WTC11 (cell line): ENCODE measurements at regions not wholly inside any gene's neighbourhood (a gene's known extent, or its start where the extent isn't known, plus 50 kb on each side); places are given as distances from the start of the nearest gene placed in this dataset.

Experiments used
- ATAC-seq: fragments of 200-7000 bp; cut with Tn5 transposase; 2 replicates; pipeline ENCODE4 v1.10.0; 2021; ENCODE audit warnings: mild to moderate bottlenecking, moderate library complexity
- CTCF ChIA-PET: fragments of 300-600 bp; sonication (Branson Sonifier 250); formaldehyde crosslinking; loops from one replicate; lab custom pipeline; 2021; ENCODE audit warnings: antibody characterized with exemption; lab: Charles Lee
- POLR2A ChIA-PET: fragments of 350-600 bp; sonication (Branson Sonifier 250); formaldehyde crosslinking; loops from one replicate; lab custom pipeline; 2021; ENCODE audit warnings: antibody characterized with exemption; lab: Charles Lee
- DNase-seq: peaks from one replicate; pipeline ENCODE4 v3.0.0; 2021; ENCODE audit warnings: low spot score
- H3K27ac Mint-ChIP-seq: 2 replicates; pipeline ENCODE4 v1.8.0; 2021; ENCODE audit warnings: mixed read lengths
- H3K27me3 Mint-ChIP-seq: 2 replicates; pipeline ENCODE4 v1.8.0; 2021; ENCODE audit warnings: low read depth, mild to moderate bottlenecking, moderate library complexity, mixed read lengths
- H3K36me3 Mint-ChIP-seq: 2 replicates; pipeline ENCODE4 v1.8.0; 2021; ENCODE audit warnings: mixed read lengths
- H3K4me1 Mint-ChIP-seq: 2 replicates; pipeline ENCODE4 v1.8.0; 2022; ENCODE audit warnings: mixed read lengths
- H3K4me3 Mint-ChIP-seq: 2 replicates; pipeline ENCODE4 v1.8.0; 2021; ENCODE audit warnings: mild to moderate bottlenecking, moderate library complexity, mixed read lengths
- H3K9me3 Mint-ChIP-seq: 2 replicates; pipeline ENCODE4 v1.8.0; 2021; ENCODE audit warnings: mixed read lengths
- AR ChIP-seq: fragments of 250-450 bp; sonication (Bioruptor Pico); IDR thresholded peaks from 2 replicates; pipeline ENCODE4 v1.9.0; 2021; ENCODE audit warnings: mild to moderate bottlenecking
- ARID4B ChIP-seq: sonication (generic); formaldehyde crosslinking; IDR thresholded peaks from 2 replicates; pipeline ENCODE4 v1.8.0; 2023; ENCODE audit warnings: missing genetic modification reagents, mild to moderate bottlenecking, borderline replicate concordance
- E2F4 ChIP-seq: sonication (generic); formaldehyde crosslinking; IDR thresholded peaks from 2 replicates; pipeline ENCODE4 v1.8.1; 2022; ENCODE audit warnings: low read depth, mild to moderate bottlenecking, moderate library complexity, missing genetic modification reagents, borderline replicate concordance
- ETV6 ChIP-seq: sonication (generic); formaldehyde crosslinking; IDR thresholded peaks from 2 replicates; pipeline ENCODE4 v1.8.1; 2022; ENCODE audit warnings: mild to moderate bottlenecking, missing genetic modification reagents
- FOXP1 ChIP-seq: sonication (generic); formaldehyde crosslinking; IDR thresholded peaks from 2 replicates; pipeline ENCODE4 v1.8.0; 2022; ENCODE audit warnings: missing genetic modification reagents, mild to moderate bottlenecking, moderate library complexity, borderline replicate concordance
- GRHL2 ChIP-seq: fragments of 250-450 bp; sonication (Bioruptor Pico); IDR thresholded peaks from 2 replicates; pipeline ENCODE4 v1.8.0; 2022; ENCODE audit warnings: mild to moderate bottlenecking, moderate library complexity; ENCODE audit not compliant: insufficient replicate concordance, severe bottlenecking
- JAZF1 ChIP-seq: fragments of 250-450 bp; sonication (Bioruptor Pico); IDR thresholded peaks from 2 replicates; pipeline ENCODE4 v1.9.0; 2021; ENCODE audit warnings: moderate library complexity, mild to moderate bottlenecking, inconsistent platforms
- KAT7 ChIP-seq: sonication (generic); formaldehyde crosslinking; IDR thresholded peaks from 2 replicates; pipeline ENCODE4 v1.8.1; 2023; ENCODE audit warnings: missing genetic modification reagents, mild to moderate bottlenecking, borderline replicate concordance
- NR3C1 ChIP-seq: sonication (generic); formaldehyde crosslinking; conservative IDR thresholded peaks from 2 replicates; pipeline ENCODE4 v1.8.1; 2023; ENCODE audit warnings: low read depth, mild to moderate bottlenecking, missing genetic modification reagents
- OVOL2 ChIP-seq: fragments of 250-450 bp; sonication (Bioruptor Pico); IDR thresholded peaks from 2 replicates; pipeline ENCODE4 v1.9.0; 2021; ENCODE audit warnings: mild to moderate bottlenecking, borderline replicate concordance
- USF1 ChIP-seq: sonication (generic); formaldehyde crosslinking; IDR thresholded peaks from 2 replicates; pipeline ENCODE4 v1.8.0; 2022; ENCODE audit warnings: mild to moderate bottlenecking, missing genetic modification reagents
- ZBTB43 ChIP-seq: sonication (generic); formaldehyde crosslinking; IDR thresholded peaks from 2 replicates; pipeline ENCODE4 v1.8.1; 2023; ENCODE audit warnings: mild to moderate bottlenecking, missing genetic modification reagents
- ZNF281 ChIP-seq: sonication (generic); formaldehyde crosslinking; IDR thresholded peaks from 2 replicates; pipeline ENCODE4 v1.8.0; 2023; ENCODE audit warnings: mild to moderate bottlenecking, missing genetic modification reagents
- ZNF396 ChIP-seq: fragments of 250-450 bp; sonication (Bioruptor Pico); IDR thresholded peaks from 2 replicates; pipeline ENCODE4 v1.8.0; 2021; ENCODE audit warnings: mild to moderate bottlenecking, moderate library complexity, borderline replicate concordance

GRCh38 chr7:125254566-125254965 is 324.9 kb upstream of the POT1 start:
- TF ChIP-seq ARID4B (CRISPR knock-in tag) = no peak
- TF ChIP-seq E2F4 (CRISPR knock-in tag) = no peak
- TF ChIP-seq ETV6 = no peak
- no peak for TF ChIP-seq FOXP1 (CRISPR knock-in tag)
- TF ChIP-seq GRHL2 (CRISPR knock-in tag) = no peak
- TF ChIP-seq USF1 (CRISPR knock-in tag) = no peak
- no peak for TF ChIP-seq NR3C1
- no peak for TF ChIP-seq ZNF281 (CRISPR knock-in tag)
- no peak for TF ChIP-seq ZNF396 (CRISPR knock-in tag)
- no peak for TF ChIP-seq AR (CRISPR knock-in tag)
- no peak for TF ChIP-seq ZBTB43 (CRISPR knock-in tag)
- TF ChIP-seq KAT7 (CRISPR knock-in tag) = no peak
- no peak for TF ChIP-seq JAZF1
- no peak for TF ChIP-seq OVOL2 (CRISPR knock-in tag)
- ChIA-PET POLR2A (interaction anchor here (0.6 kb wide), 1 partner anchor 30 kb away, joined by 3 read pairs; no protein-coding TSS in a partner anchor), CTCF (no interaction called here)
- DNase-seq (no peak), ATAC-seq (no peak)
- H3K4me1 Mint-ChIP-seq = peaks cover 70% of the 10 kb centered on the region
- H3K9me3 Mint-ChIP-seq = no peaks in the 10 kb centered on the region
- H3K27ac Mint-ChIP-seq = no peak overlapping the region
- H3K4me3 Mint-ChIP-seq = peak overlapping the region; percentile 12; the same call in 1 of the 2 replicates
- peaks cover 32% of the 10 kb centered on the region for H3K36me3 Mint-ChIP-seq
- H3K27me3 Mint-ChIP-seq = no peaks in the 10 kb centered on the region
